GM12878 (cell line): ENCODE measurements at regions not wholly inside any gene's neighbourhood (a gene's known extent, or its start where the extent isn't known, plus 50 kb on each side); places are given as distances from the start of the nearest gene placed in this dataset.

Experiments
- ATAC-seq: fragments of 200-7000 bp; cut with Tn5 transposase; 3 replicates; pipeline ENCODE4 v1.9.1; 2020; ENCODE audit warnings: mild to moderate bottlenecking, moderate library complexity
- BruUV-seq: library from RNA; stranded (reverse); fragments of 400-500 nt; replicated peaks from 2 replicates; lab custom pipeline; 2021; lab: Mats Ljungman, UMichigan
- CTCF ChIA-PET: fragments of 300-600 bp; sonication (Branson Sonifier 250); formaldehyde crosslinking; extraction: SDS; loops from one replicate; lab custom pipeline; 2021; ENCODE audit warnings: inconsistent platforms; lab: Yijun Ruan, JAX
- POLR2A ChIA-PET: fragments of 350-600 bp; formaldehyde crosslinking; extraction: SDS; loops from one replicate; lab custom pipeline; 2021; ENCODE audit warnings: inconsistent platforms; lab: Charles Lee
- RAD21 ChIA-PET: fragments of 300-600 bp; sonication (Branson Sonifier 250); formaldehyde crosslinking; loops from one replicate; lab custom pipeline; 2023; ENCODE audit warnings: antibody characterized with exemption; ENCODE audit not compliant: unreplicated experiment; lab: Charles Lee
- SMC1A ChIA-PET: fragments of 300-600 bp; sonication (Branson Sonifier 250); formaldehyde crosslinking; loops from one replicate; lab custom pipeline; 2023; ENCODE audit not compliant: unreplicated experiment, uncharacterized antibody; lab: Charles Lee
- DNase-seq: peaks from one replicate; pipeline ENCODE4 v3.0.0-alpha.2; 2011; ENCODE audit warnings: low read depth, low spot score
- FAIRE-seq: peaks from 3 replicates; lab custom pipeline; 2011; peaks lifted over from hg19 to GRCh38; lab: Jason Lieb, UNC
- H2AFZ ChIP-seq: 2 replicates; pipeline ENCODE4 v1.6.0; 2011; ENCODE audit warnings: low read depth, low read length, control low read depth; ENCODE audit not compliant: control insufficient read depth
- H3K27ac ChIP-seq: 2 replicates; pipeline ENCODE4 v1.5.1; 2011; ENCODE audit warnings: control low read depth; ENCODE audit not compliant: control insufficient read depth, insufficient read depth
- H3K27me3 ChIP-seq, 2 experiments: replicated peaks in 1 of 2; 2 replicates each; pipeline versions ENCODE4 v1.6.0 to v1.6.1; 2011; ENCODE audit warnings: low read length in 1 of 2; ENCODE audit not compliant: control insufficient read depth in 2 of 2, insufficient read depth in 2 of 2
- H3K36me3 ChIP-seq, 2 experiments: 2 replicates each; pipeline ENCODE4 v1.5.1; 2011; ENCODE audit warnings: low read length in 1 of 2; ENCODE audit not compliant: control insufficient read depth in 2 of 2, insufficient read depth in 2 of 2
- H3K4me1 ChIP-seq: 2 replicates; pipeline ENCODE4 v1.6.1; 2011; ENCODE audit warnings: mild to moderate bottlenecking, low read length, moderate library complexity, mixed read lengths; ENCODE audit not compliant: control insufficient read depth, insufficient read depth
- H3K4me2 ChIP-seq: 2 replicates; pipeline ENCODE4 v1.6.0; 2011; ENCODE audit warnings: control low read depth; ENCODE audit not compliant: control insufficient read depth, insufficient read depth
- H3K4me3 ChIP-seq: fragments of 200-600 bp; sonication (generic); 2 replicates; pipeline ENCODE4 v1.5.1; 2016
- H3K79me2 ChIP-seq: 2 replicates; pipeline ENCODE4 v1.6.0; 2011; ENCODE audit warnings: low read length; ENCODE audit not compliant: control insufficient read depth, insufficient read depth
- H3K9ac ChIP-seq: 2 replicates; pipeline ENCODE4 v1.8.0; 2011; ENCODE audit warnings: low read length, control low read depth, mixed read lengths; ENCODE audit not compliant: control insufficient read depth, insufficient read depth
- H3K9me3 ChIP-seq: replicated peaks from 3 replicates; pipeline ENCODE4 v1.5.1; 2011; ENCODE audit warnings: mild to moderate bottlenecking, low read length; ENCODE audit not compliant: control insufficient read depth, insufficient read depth
- H4K20me1 ChIP-seq: 2 replicates; pipeline ENCODE4 v1.6.0; 2011; ENCODE audit not compliant: control insufficient read depth, insufficient read depth
- ETV6 ChIP-seq, 2 experiments: fragments of 450-650 bp in 1 of 2; IDR thresholded peaks in 1 of 2; conservative IDR thresholded peaks in 1 of 2; 2 replicates each; pipeline ENCODE4 v1.6.1; 2014; ENCODE audit warnings: antibody characterized with exemption in 1 of 2, borderline replicate concordance in 1 of 2, low read depth in 1 of 2, mild to moderate bottlenecking in 1 of 2, moderate library complexity in 1 of 2
- FOXK2 ChIP-seq: fragments of 450-650 bp; IDR thresholded peaks from 2 replicates; pipeline ENCODE4 v1.6.1; 2017; ENCODE audit warnings: mild to moderate bottlenecking, moderate library complexity
- GABPA ChIP-seq: IDR thresholded peaks from 2 replicates; pipeline ENCODE4 v1.6.1; 2014; ENCODE audit warnings: antibody characterized with exemption, low read depth, mild to moderate bottlenecking, inconsistent platforms
- LARP7 ChIP-seq: fragments of 450-650 bp; IDR thresholded peaks from 2 replicates; pipeline ENCODE4 v1.6.1; 2017; ENCODE audit warnings: mild to moderate bottlenecking
- NFYA ChIP-seq: IDR thresholded peaks from 2 replicates; pipeline ENCODE4 v1.6.1; 2011; ENCODE audit warnings: low read depth, mild to moderate bottlenecking, low read length, improper control_type of control experiment, borderline replicate concordance
- PAX5 ChIP-seq: IDR thresholded peaks from 2 replicates; pipeline ENCODE4 v1.6.1; 2011; ENCODE audit warnings: low read depth, low read length, borderline replicate concordance
- PAX8 ChIP-seq: fragments of 450-650 bp; IDR thresholded peaks from 2 replicates; pipeline ENCODE4 v1.6.1; 2017; ENCODE audit warnings: mild to moderate bottlenecking, moderate library complexity
- POU2F2 ChIP-seq: IDR thresholded peaks from 3 replicates; pipeline ENCODE4 v1.6.1; 2011; ENCODE audit warnings: low read depth, mild to moderate bottlenecking, low read length, borderline replicate concordance
- SIX5 ChIP-seq: IDR thresholded peaks from 2 replicates; pipeline ENCODE4 v1.6.1; 2011; ENCODE audit warnings: mild to moderate bottlenecking, low read depth, low read length, moderate library complexity; ENCODE audit not compliant: severe bottlenecking
- ZSCAN29 ChIP-seq: fragments of 450-650 bp; IDR thresholded peaks from 2 replicates; pipeline ENCODE4 v1.6.1; 2017; ENCODE audit warnings: mild to moderate bottlenecking, moderate library complexity
- WGBS: methylation state at CpG from one replicate; pipeline ENCODE4 v1.1.6; 2016; ENCODE audit warnings: low lambda C conversion rate; ENCODE audit not compliant: insufficient replicate concordance, insufficient coverage; ENCODE audit errors: missing lambda C conversion rate; 5-methylcytosine and 5-hydroxymethylcytosine counted together
- in situ Hi-C: fragments of 300-500 bp; cut with MboI; formaldehyde crosslinking; loops from 9 replicates; pipeline ENCODE4 v1.14.3; 2018; ENCODE audit warnings: mixed read lengths
- intact Hi-C: fragments of 100-400 bp; cut with micrococcal nuclease; formaldehyde crosslinking; loops from one replicate; pipeline ENCODE4 v1.14.2; 2022; ENCODE audit not compliant: unreplicated experiment
- TF ChIP-seq, protein P1 (sequence below): IDR thresholded peaks from 2 replicates; pipeline ENCODE4 v1.6.1; 2012; ENCODE audit warnings: low read length, inconsistent platforms
- TF ChIP-seq, protein P2 (sequence below): fragments of 450-650 bp; IDR thresholded peaks from 2 replicates; pipeline ENCODE4 v1.6.1; 2017; ENCODE audit warnings: mild to moderate bottlenecking, low read depth, inconsistent platforms; ENCODE audit not compliant: poor library complexity, severe bottlenecking
- TF ChIP-seq, protein P3 (sequence below): fragments of 450-650 bp; IDR thresholded peaks from 2 replicates; pipeline ENCODE4 v1.6.1; 2017; ENCODE audit warnings: mild to moderate bottlenecking, moderate library complexity
- TF ChIP-seq, protein P4 (sequence below): fragments of 450-650 bp; IDR thresholded peaks from 2 replicates; pipeline ENCODE4 v1.6.1; 2018; ENCODE audit warnings: mild to moderate bottlenecking, low read depth, moderate library complexity; ENCODE audit not compliant: partially characterized antibody

DNA sequence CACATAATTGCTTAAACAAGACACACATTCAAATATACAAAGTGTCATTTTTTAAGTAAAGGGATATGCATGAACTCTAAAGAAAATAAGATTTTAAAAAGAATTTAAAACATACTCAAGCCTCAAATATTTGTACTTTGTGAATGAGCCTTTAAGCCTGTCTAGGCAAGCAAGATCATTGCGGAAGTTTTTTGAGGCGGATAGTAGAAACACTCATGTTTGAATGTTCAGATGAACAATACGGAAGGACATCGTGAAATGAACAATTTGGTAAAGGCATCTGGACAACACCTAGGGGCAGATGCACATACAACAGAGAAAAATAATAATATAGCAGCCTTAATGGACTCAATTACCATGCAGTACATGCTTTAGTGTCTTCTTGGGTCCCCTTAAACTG is 928.9 kb downstream of the TFAP2A start:
- FAIRE-seq (no peak), ATAC-seq (no peak), DNase-seq (no peak)
- ChIA-PET SMC1A (interaction anchor here (1.4 kb wide), 1 partner anchor 16 kb away, joined by 4 read pairs; no protein-coding TSS in a partner anchor), CTCF (no interaction called here), POLR2A (no interaction called here), RAD21 (interaction anchor here (1.0 kb wide), 1 partner anchor 29 kb away, joined by 3 read pairs; no protein-coding TSS in a partner anchor)
- H4K20me1 ChIP-seq: no peaks in the 10 kb centered on the region
- H3K9me3 ChIP-seq: no peaks in the 10 kb centered on the region
- WGBS: 83% methylated on average over 4 of the region's 4 CpGs
- in situ Hi-C loops: no loop called here
- H3K4me3 ChIP-seq: no peak overlapping the region
- no peak overlapping the region for H2AFZ ChIP-seq
- no peak overlapping the region for H3K9ac ChIP-seq
- intact Hi-C loops: no loop called here
- TF ChIP-seq, protein P1, sequence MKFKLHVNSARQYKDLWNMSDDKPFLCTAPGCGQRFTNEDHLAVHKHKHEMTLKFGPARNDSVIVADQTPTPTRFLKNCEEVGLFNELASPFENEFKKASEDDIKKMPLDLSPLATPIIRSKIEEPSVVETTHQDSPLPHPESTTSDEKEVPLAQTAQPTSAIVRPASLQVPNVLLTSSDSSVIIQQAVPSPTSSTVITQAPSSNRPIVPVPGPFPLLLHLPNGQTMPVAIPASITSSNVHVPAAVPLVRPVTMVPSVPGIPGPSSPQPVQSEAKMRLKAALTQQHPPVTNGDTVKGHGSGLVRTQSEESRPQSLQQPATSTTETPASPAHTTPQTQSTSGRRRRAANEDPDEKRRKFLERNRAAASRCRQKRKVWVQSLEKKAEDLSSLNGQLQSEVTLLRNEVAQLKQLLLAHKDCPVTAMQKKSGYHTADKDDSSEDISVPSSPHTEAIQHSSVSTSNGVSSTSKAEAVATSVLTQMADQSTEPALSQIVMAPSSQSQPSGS: no peak
- TF ChIP-seq POU2F2 (no peak), PAX8 (no peak), LARP7 (no peak), GABPA (no peak), SIX5 (no peak), NFYA (no peak), FOXK2 (no peak), ETV6 (conservative IDR thresholded peaks at IDR 0.05 in 1 of 2, IDR thresholded peaks at IDR 0.05 in 1 of 2; ENCODE audit: borderline replicate concordance in 1 of 2, low read depth in 1 of 2) (no peak), PAX5 (no peak), ZSCAN29 (no peak)
- TF ChIP-seq, protein P2, sequence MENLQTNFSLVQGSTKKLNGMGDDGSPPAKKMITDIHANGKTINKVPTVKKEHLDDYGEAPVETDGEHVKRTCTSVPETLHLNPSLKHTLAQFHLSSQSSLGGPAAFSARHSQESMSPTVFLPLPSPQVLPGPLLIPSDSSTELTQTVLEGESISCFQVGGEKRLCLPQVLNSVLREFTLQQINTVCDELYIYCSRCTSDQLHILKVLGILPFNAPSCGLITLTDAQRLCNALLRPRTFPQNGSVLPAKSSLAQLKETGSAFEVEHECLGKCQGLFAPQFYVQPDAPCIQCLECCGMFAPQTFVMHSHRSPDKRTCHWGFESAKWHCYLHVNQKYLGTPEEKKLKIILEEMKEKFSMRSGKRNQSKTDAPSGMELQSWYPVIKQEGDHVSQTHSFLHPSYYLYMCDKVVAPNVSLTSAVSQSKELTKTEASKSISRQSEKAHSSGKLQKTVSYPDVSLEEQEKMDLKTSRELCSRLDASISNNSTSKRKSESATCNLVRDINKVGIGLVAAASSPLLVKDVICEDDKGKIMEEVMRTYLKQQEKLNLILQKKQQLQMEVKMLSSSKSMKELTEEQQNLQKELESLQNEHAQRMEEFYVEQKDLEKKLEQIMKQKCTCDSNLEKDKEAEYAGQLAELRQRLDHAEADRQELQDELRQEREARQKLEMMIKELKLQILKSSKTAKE: no peak
- TF ChIP-seq, protein P3, sequence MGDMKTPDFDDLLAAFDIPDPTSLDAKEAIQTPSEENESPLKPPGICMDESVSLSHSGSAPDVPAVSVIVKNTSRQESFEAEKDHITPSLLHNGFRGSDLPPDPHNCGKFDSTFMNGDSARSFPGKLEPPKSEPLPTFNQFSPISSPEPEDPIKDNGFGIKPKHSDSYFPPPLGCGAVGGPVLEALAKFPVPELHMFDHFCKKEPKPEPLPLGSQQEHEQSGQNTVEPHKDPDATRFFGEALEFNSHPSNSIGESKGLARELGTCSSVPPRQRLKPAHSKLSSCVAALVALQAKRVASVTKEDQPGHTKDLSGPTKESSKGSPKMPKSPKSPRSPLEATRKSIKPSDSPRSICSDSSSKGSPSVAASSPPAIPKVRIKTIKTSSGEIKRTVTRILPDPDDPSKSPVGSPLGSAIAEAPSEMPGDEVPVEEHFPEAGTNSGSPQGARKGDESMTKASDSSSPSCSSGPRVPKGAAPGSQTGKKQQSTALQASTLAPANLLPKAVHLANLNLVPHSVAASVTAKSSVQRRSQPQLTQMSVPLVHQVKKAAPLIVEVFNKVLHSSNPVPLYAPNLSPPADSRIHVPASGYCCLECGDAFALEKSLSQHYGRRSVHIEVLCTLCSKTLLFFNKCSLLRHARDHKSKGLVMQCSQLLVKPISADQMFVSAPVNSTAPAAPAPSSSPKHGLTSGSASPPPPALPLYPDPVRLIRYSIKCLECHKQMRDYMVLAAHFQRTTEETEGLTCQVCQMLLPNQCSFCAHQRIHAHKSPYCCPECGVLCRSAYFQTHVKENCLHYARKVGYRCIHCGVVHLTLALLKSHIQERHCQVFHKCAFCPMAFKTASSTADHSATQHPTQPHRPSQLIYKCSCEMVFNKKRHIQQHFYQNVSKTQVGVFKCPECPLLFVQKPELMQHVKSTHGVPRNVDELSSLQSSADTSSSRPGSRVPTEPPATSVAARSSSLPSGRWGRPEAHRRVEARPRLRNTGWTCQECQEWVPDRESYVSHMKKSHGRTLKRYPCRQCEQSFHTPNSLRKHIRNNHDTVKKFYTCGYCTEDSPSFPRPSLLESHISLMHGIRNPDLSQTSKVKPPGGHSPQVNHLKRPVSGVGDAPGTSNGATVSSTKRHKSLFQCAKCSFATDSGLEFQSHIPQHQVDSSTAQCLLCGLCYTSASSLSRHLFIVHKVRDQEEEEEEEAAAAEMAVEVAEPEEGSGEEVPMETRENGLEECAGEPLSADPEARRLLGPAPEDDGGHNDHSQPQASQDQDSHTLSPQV: no peak
- TF ChIP-seq, protein P4, sequence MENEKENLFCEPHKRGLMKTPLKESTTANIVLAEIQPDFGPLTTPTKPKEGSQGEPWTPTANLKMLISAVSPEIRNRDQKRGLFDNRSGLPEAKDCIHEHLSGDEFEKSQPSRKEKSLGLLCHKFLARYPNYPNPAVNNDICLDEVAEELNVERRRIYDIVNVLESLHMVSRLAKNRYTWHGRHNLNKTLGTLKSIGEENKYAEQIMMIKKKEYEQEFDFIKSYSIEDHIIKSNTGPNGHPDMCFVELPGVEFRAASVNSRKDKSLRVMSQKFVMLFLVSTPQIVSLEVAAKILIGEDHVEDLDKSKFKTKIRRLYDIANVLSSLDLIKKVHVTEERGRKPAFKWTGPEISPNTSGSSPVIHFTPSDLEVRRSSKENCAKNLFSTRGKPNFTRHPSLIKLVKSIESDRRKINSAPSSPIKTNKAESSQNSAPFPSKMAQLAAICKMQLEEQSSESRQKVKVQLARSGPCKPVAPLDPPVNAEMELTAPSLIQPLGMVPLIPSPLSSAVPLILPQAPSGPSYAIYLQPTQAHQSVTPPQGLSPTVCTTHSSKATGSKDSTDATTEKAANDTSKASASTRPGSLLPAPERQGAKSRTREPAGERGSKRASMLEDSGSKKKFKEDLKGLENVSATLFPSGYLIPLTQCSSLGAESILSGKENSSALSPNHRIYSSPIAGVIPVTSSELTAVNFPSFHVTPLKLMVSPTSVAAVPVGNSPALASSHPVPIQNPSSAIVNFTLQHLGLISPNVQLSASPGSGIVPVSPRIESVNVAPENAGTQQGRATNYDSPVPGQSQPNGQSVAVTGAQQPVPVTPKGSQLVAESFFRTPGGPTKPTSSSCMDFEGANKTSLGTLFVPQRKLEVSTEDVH: no peak
- no peaks in the 10 kb centered on the region for H3K4me1 ChIP-seq
- H3K36me3 ChIP-seq: no peaks in the 10 kb centered on the region
- H3K4me2 ChIP-seq: no peak overlapping the region
- no peaks in the 10 kb centered on the region for H3K27me3 ChIP-seq
- H3K79me2 ChIP-seq: no peaks in the 10 kb centered on the region
- no TSS peak for BruUV-seq
- H3K27ac ChIP-seq: no peak overlapping the region
